Lower leg skin (tissue), 4 donors: ENCODE measurements at regions not wholly inside any gene's neighbourhood (a gene's known extent, or its start where the extent isn't known, plus 50 kb on each side); places are given as distances from the start of the nearest gene placed in this dataset.

Experiments used
- DNase-seq, 2 donors: peaks; one replicate each; pipeline ENCODE4 v3.0.0-alpha.2; 2019; ENCODE audit warnings: low spot score in 2 of 2
- H3K4me3 ChIP-seq: fragments of 200-600 bp; sonication (generic); 2 replicates; pipeline ENCODE4 v1.5.1; 2017; ENCODE audit warnings: mild to moderate bottlenecking, low read depth; ENCODE audit not compliant: poor library complexity, severe bottlenecking
- CTCF ChIP-seq, 3 donors: fragments of 450-650 bp; IDR thresholded peaks; one replicate each; pipeline ENCODE4 v1.5.1; 2016; ENCODE audit warnings: antibody characterized with exemption in 3 of 3, mild to moderate bottlenecking in 3 of 3, moderate library complexity in 2 of 3
- POLR2A ChIP-seq, 2 donors: fragments of 450-650 bp; IDR thresholded peaks; one replicate each; pipeline ENCODE4 v1.6.1; 2016 to 2017; ENCODE audit warnings: antibody characterized with exemption in 2 of 2, mild to moderate bottlenecking in 1 of 2, moderate library complexity in 1 of 2
- WGBS, 2 donors: methylation state at CpG; one replicate each; pipeline ENCODE4 v1.1.5; 2018; 5-methylcytosine and 5-hydroxymethylcytosine counted together
- intact Hi-C: fragments of 100-400 bp; cut with DNase I; formaldehyde crosslinking; loops from one replicate; pipeline ENCODE4 v1.15.0; 2023; ENCODE audit warnings: low total_unique reads

GRCh38 chr3:189529468-189529867, 101.7 kb upstream of the TP63 start:
- no peak for TF ChIP-seq CTCF (IDR thresholded peaks at IDR 0.05)
- no peak for TF ChIP-seq POLR2A (IDR thresholded peaks at IDR 0.05)
- no peak for DNase-seq
- no peak overlapping the region for H3K4me3 ChIP-seq
- whole genome bisulfite sequencing, 2 donors, result 71 to 74% methylated on average over 1 of the region's 1 CpG
- intact Hi-C loops, result no loop called here

GRCh38 chr3:189529889-189530471, 101.2 kb upstream of the TP63 start:
- H3K4me3 ChIP-seq, result no peak overlapping the region
- 83 to 86% methylated on average over 5 of the region's 5 CpGs for WGBS, 2 donors
- no peak for DNase-seq
- TF ChIP-seq CTCF (IDR thresholded peaks at IDR 0.05) (no peak), POLR2A (IDR thresholded peaks at IDR 0.05) (no peak)
- intact Hi-C loops, result no loop called here

GRCh38 chr3:189530822-189531221, 100.4 kb upstream of the TP63 start:
- intact Hi-C loops, result no loop called here
- no peak for DNase-seq
- no peak overlapping the region for H3K4me3 ChIP-seq

GRCh38 chr3:189531271-189531670, 99.9 kb upstream of the TP63 start:
- TF ChIP-seq CTCF (IDR thresholded peaks at IDR 0.05), result no peak
- no peak for TF ChIP-seq POLR2A (IDR thresholded peaks at IDR 0.05)
- 59 to 87% methylated on average over 2 of the region's 2 CpGs for WGBS, 2 donors
- intact Hi-C loops, result no loop called here
- H3K4me3 ChIP-seq, result no peak overlapping the region
- DNase-seq, result no peak

More at GRCh38 chr3:189530822-189531221, 100.4 kb upstream of the TP63 start:
- TF ChIP-seq CTCF (IDR thresholded peaks at IDR 0.05) (no peak), POLR2A (IDR thresholded peaks at IDR 0.05) (no peak)
- WGBS, 2 donors, result 53 to 55% methylated on average over 4 of the region's 4 CpGs

GRCh38 chr3:189534531-189534930, 96.7 kb upstream of the TP63 start:
- TF ChIP-seq CTCF (IDR thresholded peaks at IDR 0.05), result no peak
- TF ChIP-seq POLR2A (IDR thresholded peaks at IDR 0.05), result no peak
- no peak for DNase-seq
- H3K4me3 ChIP-seq, result no peak overlapping the region
- WGBS, 2 donors, result 92 to 95% methylated on average over 2 of the region's 2 CpGs
- intact Hi-C loops, result no loop called here

GRCh38 chr3:189537135-189537534, 94.1 kb upstream of the TP63 start:
- no peak for DNase-seq
- intact Hi-C loops, result no loop called here
- no peak for TF ChIP-seq CTCF (IDR thresholded peaks at IDR 0.05)
- no peak for TF ChIP-seq POLR2A (IDR thresholded peaks at IDR 0.05)
- H3K4me3 ChIP-seq, result no peak overlapping the region
- 50 to 57% methylated on average over 1 of the region's 1 CpG for WGBS, 2 donors
